GM19397 (cell line): ENCODE measurements at regions not wholly inside any gene's neighbourhood (a gene's known extent, or its start where the extent isn't known, plus 50 kb on each side); places are given as distances from the start of the nearest gene placed in this dataset.
"Not testable (repeated sequence)": the region's sequence is repeated elsewhere in the genome, so short reads cannot be mapped to it uniquely, and the experiment has no call there.

ENCODE experiments used
- ATAC-seq: cut with Tn5 transposase; IDR thresholded peaks from one replicate; pipeline ENCODE4 v1.9.1; 2021; ENCODE audit warnings: mild to moderate bottlenecking, moderate library complexity; ENCODE audit not compliant: unreplicated experiment

DNA sequence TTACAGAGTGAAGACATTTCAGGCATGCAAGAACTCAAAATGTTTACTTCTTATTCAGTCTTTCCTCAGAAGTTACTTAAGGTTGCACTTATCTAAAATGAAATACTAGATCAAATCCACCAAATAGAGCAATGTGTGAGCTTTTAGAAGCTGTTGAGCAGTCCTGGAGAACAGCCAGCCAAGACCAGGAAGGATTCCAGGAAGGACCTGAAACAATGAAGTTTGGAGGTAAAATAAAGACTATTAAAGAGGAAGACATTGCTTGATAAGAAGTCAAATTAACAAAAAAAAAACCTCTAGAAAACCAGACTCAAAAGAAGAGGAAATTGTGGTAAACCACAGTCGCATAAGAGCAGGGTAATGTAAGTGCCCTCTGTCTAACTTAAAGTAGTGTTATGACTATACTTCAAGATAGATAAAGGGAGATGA lies 156.2 kb upstream of the S1PR3 start:
- ATAC-seq: no peak

DNA sequence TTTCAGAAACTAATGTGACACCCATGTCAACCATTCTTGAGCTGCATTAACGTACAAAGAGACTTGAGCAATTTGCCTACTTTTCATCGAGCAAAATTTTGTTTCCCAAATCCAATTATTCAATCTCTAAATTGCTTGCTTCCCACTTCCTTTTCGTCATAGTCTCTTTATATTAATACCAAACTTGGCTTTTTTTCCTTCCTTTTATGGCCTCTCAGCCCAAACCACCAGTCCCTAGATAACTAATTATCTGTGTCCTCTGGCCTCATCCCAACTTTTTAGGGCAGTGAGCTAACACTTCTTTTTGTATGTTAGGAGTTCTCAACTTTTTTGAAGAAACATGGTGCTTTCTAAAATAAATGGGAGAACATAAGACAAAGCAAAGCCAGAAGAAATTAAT lies 155.5 kb upstream of the S1PR3 start:
- no peak for ATAC-seq

DNA sequence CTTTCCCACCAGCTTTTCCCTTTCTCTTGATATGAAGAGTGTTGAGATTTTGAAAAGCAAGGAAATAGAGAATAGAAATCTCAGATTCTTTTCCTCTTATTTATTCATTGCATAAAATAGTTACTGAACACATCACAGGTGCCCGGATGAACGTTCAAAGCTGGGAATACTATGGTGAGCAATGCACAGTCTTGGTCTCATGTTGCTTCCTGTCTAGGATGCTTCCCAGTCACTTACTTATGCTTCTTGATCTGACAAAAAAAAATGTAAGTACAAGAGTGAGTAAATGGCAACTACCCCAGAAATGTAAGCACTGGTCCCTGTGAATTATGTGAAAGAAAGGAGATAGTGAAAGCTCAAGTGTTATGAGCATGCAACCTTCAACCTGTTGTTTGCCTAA lies 153.5 kb upstream of the S1PR3 start:
- no peak for ATAC-seq

DNA sequence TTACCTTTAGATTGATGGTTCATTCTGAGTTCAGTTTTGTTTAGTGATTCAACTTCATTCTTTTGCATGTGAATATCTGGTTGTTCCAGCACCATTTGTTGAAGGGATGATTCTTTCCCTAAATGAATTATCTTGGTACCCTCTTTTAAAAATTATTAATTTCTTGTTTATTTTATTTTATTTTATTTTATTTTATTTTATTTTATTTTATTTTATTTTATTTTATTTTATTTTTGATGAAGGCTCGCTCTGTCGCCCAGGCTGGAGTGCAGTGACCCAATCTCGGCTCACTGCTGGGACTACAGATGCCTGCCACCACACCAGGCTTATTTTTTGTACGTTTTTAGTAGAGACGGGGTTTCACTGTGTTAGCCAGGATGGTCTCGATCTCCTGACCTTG lies 141.4 kb upstream of the S1PR3 start:
- ATAC-seq: not testable (repeated sequence)

DNA sequence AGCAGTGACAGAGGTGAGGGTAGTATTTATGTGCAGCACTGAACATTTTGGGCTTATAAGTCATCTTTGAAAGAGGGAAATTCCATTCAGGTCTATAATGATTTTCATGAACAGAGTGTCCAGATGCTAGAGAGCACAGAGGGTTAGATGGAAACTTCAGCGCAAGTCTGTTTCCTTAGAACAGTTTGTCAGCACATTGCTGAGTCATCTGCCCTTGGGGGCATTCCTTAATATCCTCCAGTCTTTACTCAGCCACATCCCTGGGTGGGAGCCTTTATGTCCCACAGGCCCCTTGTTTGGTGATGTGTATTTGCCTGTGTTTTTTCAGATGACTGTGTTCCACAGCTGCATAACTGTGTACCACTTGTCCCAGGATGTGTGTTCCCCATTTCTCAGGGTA lies 138.5 kb upstream of the S1PR3 start:
- ATAC-seq: no peak

DNA sequence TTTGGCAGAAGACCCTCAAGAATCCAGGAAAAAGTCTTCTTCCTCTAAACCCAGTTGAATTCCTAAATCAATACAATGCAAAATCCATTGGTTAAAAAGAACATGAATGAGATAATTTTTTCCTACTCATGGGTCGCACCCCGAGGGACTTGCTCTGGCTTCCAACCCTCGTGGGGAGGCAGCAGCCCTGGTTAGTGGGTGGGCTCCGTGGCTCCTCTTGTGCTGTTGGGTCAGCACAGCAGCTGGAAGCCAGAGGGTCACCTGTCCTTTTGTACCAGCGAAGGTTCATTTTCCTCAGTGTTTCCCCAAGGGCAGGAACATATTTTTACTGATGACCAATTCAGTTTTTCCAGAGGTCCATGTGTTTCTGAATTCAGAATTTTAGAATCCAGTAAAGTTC lies 120.6 kb upstream of the S1PR3 start:
- ATAC-seq: no peak

DNA sequence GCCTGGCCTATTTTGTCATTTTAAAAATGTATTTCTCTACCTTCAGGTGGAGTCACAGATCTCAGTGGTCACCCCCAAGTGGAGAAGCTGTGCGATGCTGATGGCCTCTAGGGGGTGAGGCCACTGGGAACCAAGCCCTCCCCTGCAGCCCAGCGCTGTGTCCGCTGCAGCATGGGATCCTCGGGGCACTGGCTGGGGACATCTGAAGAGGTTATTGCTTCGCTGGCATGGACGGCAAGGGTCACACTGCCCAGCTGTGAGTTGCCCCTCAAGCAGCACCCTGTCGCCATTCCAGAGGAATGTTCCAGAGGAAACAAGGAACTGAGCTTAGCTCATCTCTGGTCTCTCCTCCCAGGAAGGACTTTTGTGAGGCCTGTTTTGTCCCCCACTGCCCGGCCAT lies 119.6 kb upstream of the S1PR3 start:
- ATAC-seq: no peak

DNA sequence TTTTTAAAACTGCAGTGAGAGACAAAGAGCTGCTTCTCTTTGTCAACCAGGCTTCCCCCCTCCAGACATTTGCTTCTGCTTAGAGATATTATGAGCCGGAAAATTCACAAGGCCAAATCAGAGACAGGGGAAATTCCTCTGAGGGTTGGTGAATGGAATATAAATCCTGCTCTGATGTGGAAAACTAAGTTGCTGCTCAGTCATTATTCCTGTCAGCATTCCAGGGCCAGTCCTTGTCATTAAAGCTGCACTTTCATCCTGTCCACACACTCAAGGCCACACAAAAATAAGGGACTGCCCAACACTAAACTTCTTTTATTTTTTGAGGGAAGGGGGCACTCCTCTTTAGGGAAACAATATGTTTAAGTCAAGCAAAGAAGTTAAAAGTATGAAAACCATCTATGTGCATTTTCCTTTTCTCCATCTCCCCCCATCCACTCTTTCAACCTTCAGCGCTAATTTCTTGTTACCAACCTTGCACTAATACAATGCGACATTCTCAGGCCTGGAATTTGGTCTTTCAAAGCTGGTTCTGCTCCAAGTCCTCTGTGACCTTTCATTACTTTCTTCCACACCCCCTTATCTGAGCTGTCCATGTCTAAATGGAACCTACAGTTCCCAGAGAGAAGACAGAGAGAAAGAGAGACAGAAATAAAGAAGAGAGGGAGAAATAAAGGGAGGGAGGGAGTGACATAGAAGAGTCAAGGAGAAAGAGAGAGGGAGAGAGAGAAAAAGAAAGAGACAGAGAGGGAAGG lies 118.9 kb upstream of the S1PR3 start:
- no peak for ATAC-seq

DNA sequence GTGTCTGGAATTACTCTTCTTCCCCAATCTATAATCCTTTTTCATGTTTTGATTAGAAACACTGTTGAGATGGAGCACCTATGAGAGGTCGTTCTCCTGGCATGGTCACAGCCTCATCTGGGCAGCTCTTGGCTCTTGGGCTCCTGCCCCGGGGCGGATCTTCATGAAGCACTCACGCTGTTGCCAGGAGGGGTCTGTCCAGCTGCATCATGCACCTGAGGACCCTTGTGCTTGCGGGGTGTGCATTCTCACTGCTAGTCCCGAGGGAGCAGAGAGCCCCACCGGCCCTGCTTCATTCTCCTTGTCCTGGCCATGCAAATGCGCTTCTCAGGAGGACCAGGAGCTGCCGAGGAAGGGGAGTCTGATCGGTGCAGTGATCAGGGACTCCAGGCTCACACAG lies 117.6 kb upstream of the S1PR3 start:
- ATAC-seq: no peak

DNA sequence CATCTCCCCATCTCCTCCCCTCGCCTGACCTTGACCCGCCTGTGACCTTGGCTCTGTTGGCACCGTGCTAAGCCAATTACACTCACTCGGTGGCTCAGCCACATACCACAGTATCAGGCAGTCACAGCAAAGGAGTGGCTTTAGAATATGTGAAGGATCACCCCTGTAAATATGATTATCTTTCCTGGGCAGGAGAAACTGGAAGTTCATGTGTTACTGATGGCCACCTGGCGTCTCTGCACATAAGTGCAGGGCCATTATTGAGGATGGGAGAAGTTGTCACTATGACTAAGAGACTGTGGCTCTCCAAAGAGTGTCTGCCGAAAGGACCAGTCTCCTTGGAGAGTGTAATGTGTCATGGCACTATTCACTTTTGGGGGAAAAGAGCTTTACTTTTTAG lies 116.9 kb upstream of the S1PR3 start:
- no peak for ATAC-seq

DNA sequence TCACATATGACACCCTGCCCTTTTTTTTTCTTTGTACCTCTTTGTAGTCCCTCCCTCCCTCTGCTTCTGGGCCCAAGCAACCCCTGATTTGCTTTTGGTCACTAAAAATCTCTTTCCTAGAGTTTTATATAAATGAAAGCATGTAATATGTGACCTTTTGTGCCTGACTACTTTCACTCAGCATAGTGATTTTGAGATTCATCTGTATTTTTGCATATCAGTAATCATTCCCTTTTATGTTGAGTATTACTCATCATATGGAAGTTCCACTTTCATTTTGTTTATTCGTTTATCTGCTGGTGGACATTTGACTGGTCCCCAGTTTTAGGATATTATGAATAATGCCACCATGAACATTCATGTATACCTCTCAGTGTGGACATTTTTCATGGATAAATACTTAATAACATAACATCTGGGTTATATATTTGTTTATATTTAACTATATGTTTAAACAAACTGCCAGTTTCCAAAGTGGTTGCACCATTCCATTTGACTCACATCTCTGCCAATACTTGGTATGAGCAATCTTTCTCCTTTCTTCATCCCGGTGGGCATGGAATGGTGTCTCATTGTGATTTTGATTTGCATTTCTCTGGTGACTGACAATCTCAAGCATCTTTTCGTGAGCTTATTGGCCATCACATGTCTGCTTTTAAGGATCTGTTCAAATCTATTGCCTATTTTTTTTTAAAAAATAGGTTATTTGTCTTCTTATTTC lies 115.7 kb upstream of the S1PR3 start:
- ATAC-seq: no peak

DNA sequence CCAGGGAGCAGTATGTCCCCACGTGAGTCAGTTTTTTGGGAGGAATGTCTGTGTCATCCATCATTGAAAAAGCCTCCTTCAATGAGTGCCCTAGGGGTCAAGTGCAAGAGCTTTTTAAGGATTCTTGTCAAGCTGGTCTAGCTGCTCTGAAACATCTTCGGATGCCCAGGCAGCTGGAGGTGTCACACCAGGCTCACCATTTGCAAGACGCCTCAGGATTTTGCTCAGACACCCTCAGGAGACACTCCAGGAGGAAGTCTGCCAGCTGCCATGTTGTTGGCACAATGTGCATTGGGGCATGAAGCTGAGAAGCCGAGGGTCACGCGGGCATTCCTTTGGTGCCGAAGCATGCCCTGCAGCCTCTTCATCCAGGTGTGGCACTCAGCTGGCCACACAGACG lies 111.1 kb upstream of the S1PR3 start:
- ATAC-seq: no peak

DNA sequence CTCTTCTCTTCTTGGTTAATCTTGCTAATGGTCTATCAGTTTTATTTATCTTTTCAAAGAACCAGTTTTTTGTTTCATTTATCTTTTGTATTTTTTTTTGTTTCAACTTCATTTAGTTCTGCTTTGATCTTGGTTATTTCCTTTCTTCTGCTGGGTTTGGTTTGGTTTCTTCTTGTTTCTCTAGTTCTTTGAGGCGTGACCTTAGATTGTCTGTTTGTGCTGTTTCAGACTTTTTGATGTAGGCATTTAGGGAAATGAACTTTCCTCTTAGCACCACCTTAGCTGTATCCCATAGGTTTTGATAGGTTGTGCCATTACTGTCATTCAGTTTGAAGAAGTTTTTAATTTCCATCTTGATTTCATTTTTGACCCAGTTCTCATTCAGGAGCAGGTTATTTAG lies 107.0 kb upstream of the S1PR3 start:
- not testable (repeated sequence) for ATAC-seq

DNA sequence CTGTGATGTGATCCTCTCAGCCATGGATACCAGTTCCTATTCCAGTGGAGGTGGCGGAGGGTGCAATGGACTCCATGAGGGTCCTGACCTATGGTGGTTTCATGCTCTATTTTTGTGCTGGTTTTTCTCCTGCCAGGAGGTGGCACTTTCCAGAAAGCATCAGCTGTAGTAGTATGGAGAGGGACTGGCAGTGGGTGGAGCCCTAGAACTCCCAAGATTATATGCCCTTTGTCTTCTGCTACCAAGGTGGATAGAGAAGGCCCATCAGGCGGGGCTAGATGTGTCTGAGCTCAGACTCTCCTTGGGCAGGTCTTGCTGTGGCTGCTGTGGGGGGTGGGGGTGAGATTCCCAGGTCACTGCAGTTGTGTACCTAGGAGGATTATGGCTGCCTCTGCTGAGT lies 104.5 kb upstream of the S1PR3 start:
- ATAC-seq: not testable (repeated sequence)

DNA sequence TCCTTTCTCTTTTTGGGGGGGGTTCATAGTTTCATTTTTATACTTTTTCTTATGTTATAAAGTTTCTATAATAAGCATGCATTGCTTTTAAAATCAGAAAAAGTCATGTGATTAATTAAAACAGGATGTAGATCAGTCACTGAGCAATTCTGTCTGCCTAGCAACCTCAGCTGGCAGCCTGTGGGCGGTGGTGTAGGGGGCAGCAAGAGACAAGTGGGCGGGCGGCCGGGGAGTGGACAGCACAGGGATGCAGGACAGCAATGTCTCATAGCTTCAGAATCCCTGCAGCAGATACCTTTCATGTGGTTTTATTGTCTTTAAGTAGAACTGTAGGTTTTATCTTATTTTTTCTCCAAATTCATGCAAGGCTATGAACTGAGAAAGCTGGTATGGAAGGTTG lies 101.9 kb upstream of the S1PR3 start:
- ATAC-seq: no peak

DNA sequence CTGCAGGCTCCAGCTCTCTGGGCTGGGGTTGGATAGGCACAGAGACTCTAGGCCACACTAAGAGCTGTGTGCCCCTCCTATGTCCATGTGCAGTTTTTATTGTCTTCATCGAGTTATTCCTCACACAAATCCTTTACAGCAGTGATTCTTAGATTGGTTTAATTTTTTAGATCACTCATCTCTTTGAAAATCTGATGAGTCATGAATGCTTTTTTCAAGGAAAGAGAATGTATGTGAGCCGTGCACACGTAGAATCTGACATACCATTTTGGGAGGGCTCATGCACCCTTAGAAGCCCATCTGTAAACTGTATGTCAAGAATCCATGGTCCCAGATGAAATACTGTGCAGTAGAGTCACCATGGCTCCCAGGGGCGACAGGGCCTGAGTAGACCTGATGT lies 100.7 kb upstream of the S1PR3 start:
- ATAC-seq: no peak

DNA sequence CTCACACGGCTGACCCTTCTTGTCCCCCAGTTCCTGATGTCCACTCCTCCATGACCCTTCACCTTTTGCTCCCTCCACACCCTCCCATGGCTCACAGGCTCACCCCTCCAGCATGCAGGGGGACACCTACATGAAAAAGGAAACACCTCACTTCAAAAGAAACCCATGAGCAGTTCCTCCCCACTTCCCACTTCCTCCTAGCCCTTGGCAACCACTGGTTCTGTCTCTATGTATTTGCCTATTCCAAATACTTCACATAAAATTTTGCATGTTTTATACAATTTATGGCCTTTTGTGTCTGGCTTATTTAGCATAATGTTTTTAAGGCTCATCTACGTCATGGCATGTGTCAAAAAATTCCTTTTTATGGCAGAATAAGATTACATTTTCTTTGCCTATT lies 100.2 kb upstream of the S1PR3 start:
- ATAC-seq: no peak

DNA sequence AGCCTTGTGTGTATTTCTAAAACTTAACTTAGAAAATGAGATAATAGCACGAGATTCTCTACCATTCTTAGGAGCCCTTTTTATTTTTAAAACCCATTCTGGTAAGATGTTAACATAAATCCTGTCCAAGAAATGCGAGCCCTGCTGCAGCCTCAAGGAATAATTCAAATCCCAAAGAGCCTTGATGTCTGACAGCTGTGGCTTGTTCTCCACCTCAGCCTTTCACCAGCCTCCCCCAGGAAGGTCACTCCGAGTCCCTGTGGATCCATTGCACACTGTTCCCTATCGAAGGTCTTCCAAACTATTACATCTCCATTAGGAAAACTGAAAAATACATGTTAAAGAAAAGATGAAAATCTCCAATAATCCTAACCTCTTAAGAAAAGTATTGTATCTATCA lies 98.5 kb upstream of the S1PR3 start:
- ATAC-seq: no peak

DNA sequence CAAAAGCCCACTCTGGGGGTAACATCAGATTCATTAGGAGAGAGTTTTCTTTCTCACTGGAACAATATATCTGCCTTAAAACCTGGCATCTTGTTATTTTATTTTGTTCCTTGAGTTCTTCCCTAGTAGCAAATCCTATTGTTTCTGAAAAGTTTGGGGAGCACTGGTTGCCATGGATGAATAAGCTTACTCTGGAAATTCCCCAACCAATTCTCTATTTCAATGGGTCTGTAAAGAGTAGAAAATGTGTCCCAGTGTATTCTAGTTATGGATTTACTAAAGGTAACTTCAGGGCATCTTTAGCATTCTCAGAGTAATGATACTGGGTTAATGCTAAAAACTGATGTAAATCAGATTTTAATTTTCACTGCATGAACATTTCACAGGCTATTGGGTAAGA lies 94.2 kb upstream of the S1PR3 start:
- ATAC-seq: no peak

DNA sequence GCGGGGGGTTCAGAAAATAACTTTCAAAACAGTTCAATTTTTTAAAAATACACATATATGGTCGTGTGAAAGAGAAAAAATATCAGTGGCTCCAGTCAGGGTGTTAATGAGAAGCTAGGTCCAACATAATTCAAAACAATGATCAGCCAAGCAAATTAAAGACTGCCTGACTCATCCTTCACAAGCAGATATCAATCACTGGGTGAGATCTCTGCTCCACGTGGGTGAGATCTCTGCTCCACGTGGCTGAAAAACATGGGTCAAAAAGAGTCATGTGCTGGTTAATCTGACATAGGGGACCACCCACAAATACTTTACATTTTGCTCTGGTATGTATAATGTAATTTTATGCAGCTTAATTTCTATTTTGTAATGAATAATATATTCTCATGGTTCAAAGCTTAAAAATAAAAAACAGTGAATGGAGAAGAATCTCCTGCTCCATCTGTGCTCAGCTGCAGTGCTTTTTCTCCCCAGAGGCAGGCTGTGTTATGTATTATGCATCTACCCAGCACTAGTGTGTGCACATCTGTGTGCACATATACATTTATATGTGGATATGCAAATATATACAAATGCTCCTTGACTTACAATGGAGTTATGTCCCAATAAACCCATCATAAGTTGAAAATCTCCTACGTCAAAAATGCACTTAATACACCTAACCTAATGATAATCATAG lies 93.1 kb upstream of the S1PR3 start:
- ATAC-seq: no peak

DNA sequence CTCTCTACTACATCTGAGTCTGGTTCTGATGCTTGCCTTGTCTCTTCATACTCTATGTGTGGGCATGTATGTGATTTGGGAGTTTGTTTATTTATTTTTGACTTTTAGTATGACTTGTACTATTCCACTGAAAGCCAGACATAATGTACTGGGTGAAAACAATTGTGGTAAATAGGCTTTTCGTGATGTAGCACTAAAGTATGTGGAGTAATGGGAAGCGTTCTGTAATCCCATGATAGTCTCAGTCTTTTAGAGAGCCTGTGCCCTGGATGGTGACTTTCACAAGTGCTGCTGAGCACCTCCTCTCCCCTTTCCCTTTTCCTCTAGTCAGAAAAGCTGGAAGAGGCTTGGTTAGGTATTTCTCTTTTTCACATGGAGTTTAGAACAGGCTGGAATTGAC lies 85.8 kb upstream of the S1PR3 start:
- ATAC-seq: no peak

DNA sequence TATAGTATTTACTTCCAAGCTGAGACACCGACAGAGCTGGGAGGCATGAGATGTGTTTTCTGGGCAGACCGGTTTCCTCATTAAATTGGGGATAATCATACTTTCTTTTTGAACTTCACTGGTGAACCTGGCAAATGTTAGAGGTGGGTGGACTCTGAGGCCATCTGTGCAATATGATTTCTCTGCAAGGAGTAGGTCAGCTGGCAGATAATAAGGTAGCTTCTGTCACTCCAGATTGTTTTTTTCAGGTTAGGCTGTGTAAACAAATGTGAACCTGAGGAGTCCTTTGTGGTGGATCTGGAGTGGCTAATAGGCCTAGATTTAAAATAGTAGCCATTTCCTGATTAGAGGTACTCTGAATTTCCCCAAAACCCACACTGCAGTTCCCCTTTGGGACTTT lies 75.4 kb upstream of the S1PR3 start:
- ATAC-seq: no peak
